Vagina (tissue), 2 donors: ENCODE measurements at regions not wholly inside any gene's neighbourhood (a gene's known extent, or its start where the extent isn't known, plus 50 kb on each side); places are given as distances from the start of the nearest gene placed in this dataset.

Experiments
- CTCF ChIP-seq, 3 experiments: fragments of 450-650 bp in 2 of 3; fragments of 200-600 bp in 1 of 3; sonication (generic) in 1 of 3; IDR thresholded peaks; one replicate each; pipeline ENCODE4 v1.5.1; 2017 to 2019; ENCODE audit warnings: antibody characterized with exemption in 3 of 3, mild to moderate bottlenecking in 2 of 3, moderate library complexity in 2 of 3
- POLR2A ChIP-seq, 2 donors: fragments of 450-650 bp; IDR thresholded peaks; one replicate each; pipeline ENCODE4 v1.6.1; 2017; ENCODE audit warnings: antibody characterized with exemption in 2 of 2, mild to moderate bottlenecking in 2 of 2, moderate library complexity in 2 of 2
- POLR2AphosphoS5 ChIP-seq, 2 donors: sonication (generic); formaldehyde crosslinking; IDR thresholded peaks; one replicate each; pipeline ENCODE4 v1.9.0; 2017; ENCODE audit warnings: antibody characterized with exemption in 2 of 2, mild to moderate bottlenecking in 2 of 2, low read depth in 1 of 2; ENCODE audit not compliant: insufficient read depth in 1 of 2

GRCh38 chr6:154653385-154653784 is 79.8 kb upstream of the SCAF8 start:
- no peak for TF ChIP-seq POLR2A (IDR thresholded peaks at IDR 0.05)
- no peak for TF ChIP-seq CTCF (IDR thresholded peaks at IDR 0.05)
- no peak for TF ChIP-seq POLR2AphosphoS5 (IDR thresholded peaks at IDR 0.05; ENCODE audit: insufficient read depth in 1 of 2, low read depth in 1 of 2)
